GM06990 (cell line): ENCODE measurements at regions not wholly inside any gene's neighbourhood (a gene's known extent, or its start where the extent isn't known, plus 50 kb on each side); places are given as distances from the start of the nearest gene placed in this dataset.

Source experiments
- DNase-seq: peaks from one replicate; pipeline ENCODE4 v3.0.0-alpha.2; 2011; ENCODE audit not compliant: insufficient read length; ENCODE audit errors: extremely low read depth
- H3K27me3 ChIP-seq: replicated peaks from 2 replicates; pipeline ENCODE4 v1.6.0; 2011; ENCODE audit warnings: low read length; ENCODE audit not compliant: control insufficient read depth, insufficient read depth
- H3K36me3 ChIP-seq: 2 replicates; pipeline ENCODE4 v1.5.1; 2011; ENCODE audit warnings: low read length; ENCODE audit not compliant: control insufficient read depth, insufficient read depth
- H3K4me3 ChIP-seq: replicated peaks from 2 replicates; pipeline ENCODE4 v1.5.1; 2011; ENCODE audit warnings: low read depth, mild to moderate bottlenecking, control low read depth, low read length
- CTCF ChIP-seq: IDR thresholded peaks from 2 replicates; pipeline ENCODE4 v1.5.1; 2011; ENCODE audit warnings: low read length, control low read depth, mild to moderate bottlenecking, inconsistent platforms; ENCODE audit not compliant: insufficient read depth, poor library complexity, severe bottlenecking

- Histone ChIP-seq H3K4me3 (no peak overlapping the region), H3K27me3 (no peaks in the 10 kb centered on the region), H3K36me3 (no peaks in the 10 kb centered on the region)
- no peak for DNase-seq
- no peak for TF ChIP-seq CTCF
These were observed 212.5 kb upstream of the CELF2 start for GRCh38 chr10:10804998-10805740.

GRCh38 chr10:10807106-10807505 lies 210.6 kb upstream of the CELF2 start:
- Histone ChIP-seq H3K36me3 (no peaks in the 10 kb centered on the region), H3K27me3 (no peaks in the 10 kb centered on the region), H3K4me3 (no peak overlapping the region)
- no peak for DNase-seq
- TF ChIP-seq CTCF: no peak

- no peak for DNase-seq
- Histone ChIP-seq H3K36me3 (no peaks in the 10 kb centered on the region), H3K4me3 (no peak overlapping the region), H3K27me3 (no peaks in the 10 kb centered on the region)
- no peak for TF ChIP-seq CTCF
These were observed 206.1 kb upstream of the CELF2 start for GRCh38 chr10:10811562-10811961.

- no peak for DNase-seq
- no peaks in the 10 kb centered on the region for H3K27me3 ChIP-seq
- H3K4me3 ChIP-seq: no peak overlapping the region
- TF ChIP-seq CTCF: no peak
- H3K36me3 ChIP-seq: no peaks in the 10 kb centered on the region
These were observed 204.0 kb upstream of the CELF2 start for GRCh38 chr10:10813656-10814055.

GRCh38 chr10:10814069-10814468 lies 203.6 kb upstream of the CELF2 start:
- DNase-seq: no peak
- no peaks in the 10 kb centered on the region for H3K27me3 ChIP-seq
- no peak overlapping the region for H3K4me3 ChIP-seq
- TF ChIP-seq CTCF: no peak
- no peaks in the 10 kb centered on the region for H3K36me3 ChIP-seq

- TF ChIP-seq CTCF: no peak
- Histone ChIP-seq H3K4me3 (no peak overlapping the region), H3K36me3 (no peaks in the 10 kb centered on the region), H3K27me3 (no peaks in the 10 kb centered on the region; the same call in 1 of the 2 replicates)
- no peak for DNase-seq
These were observed 201.2 kb upstream of the CELF2 start for GRCh38 chr10:10816447-10816846.
